Naive B cell (primary cell): ENCODE measurements at regions not wholly inside any gene's neighbourhood (a gene's known extent, or its start where the extent isn't known, plus 50 kb on each side); places are given as distances from the start of the nearest gene placed in this dataset.
A peak's percentile ranks its signal among the peaks of the same experiment; 100 is the strongest.

Experiments used
- ATAC-seq, 2 donors: fragments of 150-1000 bp; cut with Tn5 transposase; 2 replicates each; pipeline ENCODE4 v1.10.0; 2021; ENCODE audit warnings: low read depth in 2 of 2, mild to moderate bottlenecking in 2 of 2, moderate library complexity in 2 of 2
- DNase-seq: peaks from one replicate; pipeline ENCODE4 v3.0.0; 2022
- H3K27ac Mint-ChIP-seq, 6 donors: one replicate each; pipeline ENCODE4 v1.8.0; 2020 to 2022; ENCODE audit warnings: mild to moderate bottlenecking in 6 of 6, mixed read lengths in 6 of 6, moderate library complexity in 5 of 6, inconsistent platforms in 2 of 6
- H3K27me3 Mint-ChIP-seq, 3 donors: one replicate each; pipeline ENCODE4 v1.8.0; 2021 to 2022; ENCODE audit warnings: mixed read lengths in 3 of 3, mild to moderate bottlenecking in 1 of 3
- H3K36me3 Mint-ChIP-seq, 2 donors: one replicate each; pipeline ENCODE4 v1.8.0; 2020 to 2022; ENCODE audit warnings: mixed read lengths in 2 of 2, inconsistent platforms in 1 of 2, mild to moderate bottlenecking in 1 of 2
- H3K4me1 Mint-ChIP-seq, 3 donors: one replicate each; pipeline ENCODE4 v1.8.0; 2020 to 2022; ENCODE audit warnings: mixed read lengths in 3 of 3, inconsistent platforms in 1 of 3, mild to moderate bottlenecking in 1 of 3, moderate library complexity in 1 of 3
- H3K4me3 Mint-ChIP-seq, 8 donors: one replicate each; pipeline ENCODE4 v1.8.0; 2020 to 2022; ENCODE audit warnings: mild to moderate bottlenecking in 8 of 8, mixed read lengths in 8 of 8, moderate library complexity in 8 of 8, inconsistent platforms in 2 of 8
- H3K9me3 Mint-ChIP-seq, 7 donors: one replicate each; pipeline ENCODE4 v1.8.0; 2020 to 2022; ENCODE audit warnings: mixed read lengths in 7 of 7, mild to moderate bottlenecking in 5 of 7, inconsistent platforms in 2 of 7, moderate library complexity in 1 of 7

- Mint-ChIP-seq H3K36me3 (no peaks in the 10 kb centered on the region), H3K27me3 (peaks cover 0 to 16% (median 8%) of the 10 kb centered on the region in 3 donors), H3K27ac (no peak overlapping the region), H3K4me3 (no peak overlapping the region), H3K9me3 (peaks cover 2 to 13% (median 5%) of the 10 kb centered on the region in 7 donors), H3K4me1 (no peaks in the 10 kb centered on the region)
- no peak for ATAC-seq
- DNase-seq: no peak
Measured at GRCh38 chr9:87292449-87293191, 205.0 kb upstream of the DAPK1 start.

- no peak for DNase-seq
- H3K9me3 Mint-ChIP-seq: peaks cover 2 to 13% (median 5%) of the 10 kb centered on the region in 7 donors
- no peak overlapping the region for H3K27ac Mint-ChIP-seq
- H3K4me1 Mint-ChIP-seq: no peaks in the 10 kb centered on the region
- no peak for ATAC-seq
- H3K36me3 Mint-ChIP-seq: no peaks in the 10 kb centered on the region
- no peak overlapping the region for H3K4me3 Mint-ChIP-seq
- peaks cover 0 to 18% (median 8%) of the 10 kb centered on the region in 3 donors for H3K27me3 Mint-ChIP-seq
Measured at GRCh38 chr9:87294126-87294525, 203.5 kb upstream of the DAPK1 start.

GRCh38 chr9:87300915-87301314 is 196.8 kb upstream of the DAPK1 start:
- H3K4me1 Mint-ChIP-seq: no peaks in the 10 kb centered on the region
- ATAC-seq (no peak), DNase-seq (no peak)
- H3K4me3 Mint-ChIP-seq: no peak overlapping the region
- no peak overlapping the region for H3K27ac Mint-ChIP-seq
- H3K9me3 Mint-ChIP-seq: peaks cover 0 to 2% (median 0%) of the 10 kb centered on the region in 7 donors
- H3K36me3 Mint-ChIP-seq: no peaks in the 10 kb centered on the region
- peaks cover 0 to 19% (median under 1%) of the 10 kb centered on the region in 3 donors for H3K27me3 Mint-ChIP-seq

- DNase-seq: no peak
- Mint-ChIP-seq H3K4me1 (no peaks in the 10 kb centered on the region), H3K27ac (no peak overlapping the region), H3K4me3 (peak overlapping the region in 1 of 8 donors; percentile 35), H3K27me3 (peaks cover 0 to 19% (median 0%) of the 10 kb centered on the region in 3 donors), H3K9me3 (peaks cover 0 to 2% (median 0%) of the 10 kb centered on the region in 7 donors), H3K36me3 (no peaks in the 10 kb centered on the region)
- ATAC-seq: no peak
Measured at GRCh38 chr9:87301371-87301770, 196.3 kb upstream of the DAPK1 start.

GRCh38 chr9:87305151-87305550 is 192.5 kb upstream of the DAPK1 start:
- ATAC-seq (no peak), DNase-seq (no peak)
- Mint-ChIP-seq H3K9me3 (peaks cover 0 to 6% (median 0%) of the 10 kb centered on the region in 7 donors), H3K4me1 (no peaks in the 10 kb centered on the region), H3K27ac (no peak overlapping the region), H3K27me3 (peaks cover 4 to 13% (median 8%) of the 10 kb centered on the region in 3 donors), H3K36me3 (no peaks in the 10 kb centered on the region), H3K4me3 (no peak overlapping the region)

- H3K27me3 Mint-ChIP-seq: peaks cover 4 to 13% (median 8%) of the 10 kb centered on the region in 3 donors
- H3K4me1 Mint-ChIP-seq: no peaks in the 10 kb centered on the region
- H3K27ac Mint-ChIP-seq: no peak overlapping the region
- peaks cover 0 to 6% (median 0%) of the 10 kb centered on the region in 7 donors for H3K9me3 Mint-ChIP-seq
- H3K4me3 Mint-ChIP-seq: no peak overlapping the region
- no peaks in the 10 kb centered on the region for H3K36me3 Mint-ChIP-seq
- no peak for ATAC-seq
- no peak for DNase-seq
Measured at GRCh38 chr9:87306006-87306405, 191.7 kb upstream of the DAPK1 start.

- H3K27me3 Mint-ChIP-seq: peaks cover 4 to 9% (median 8%) of the 10 kb centered on the region in 3 donors
- DNase-seq: no peak
- no peak overlapping the region for H3K27ac Mint-ChIP-seq
- no peak for ATAC-seq
- no peak overlapping the region for H3K4me3 Mint-ChIP-seq
- H3K4me1 Mint-ChIP-seq: no peaks in the 10 kb centered on the region
- H3K9me3 Mint-ChIP-seq: peaks cover 0 to 10% (median 2%) of the 10 kb centered on the region in 7 donors
- H3K36me3 Mint-ChIP-seq: no peaks in the 10 kb centered on the region
Measured at GRCh38 chr9:87307848-87308247, 189.8 kb upstream of the DAPK1 start.

GRCh38 chr9:87309236-87309635 is 188.4 kb upstream of the DAPK1 start:
- Mint-ChIP-seq H3K4me1 (no peaks in the 10 kb centered on the region), H3K27me3 (peaks cover 4 to 8% (median 4%) of the 10 kb centered on the region in 3 donors), H3K27ac (no peak overlapping the region), H3K36me3 (no peaks in the 10 kb centered on the region), H3K4me3 (no peak overlapping the region), H3K9me3 (peaks cover 0 to 10% (median 2%) of the 10 kb centered on the region in 7 donors)
- DNase-seq (no peak), ATAC-seq (no peak)

GRCh38 chr9:87310827-87311523 is 186.7 kb upstream of the DAPK1 start:
- H3K27ac Mint-ChIP-seq: no peak overlapping the region
- ATAC-seq (no peak), DNase-seq (no peak)
- H3K9me3 Mint-ChIP-seq: peaks cover 2 to 10% (median 6%) of the 10 kb centered on the region in 7 donors
- no peaks in the 10 kb centered on the region for H3K4me1 Mint-ChIP-seq
- no peaks in the 10 kb centered on the region for H3K36me3 Mint-ChIP-seq
- H3K27me3 Mint-ChIP-seq: peaks cover 4 to 8% (median 4%) of the 10 kb centered on the region in 3 donors
- no peak overlapping the region for H3K4me3 Mint-ChIP-seq

- DNase-seq (no peak), ATAC-seq (no peak)
- H3K27me3 Mint-ChIP-seq: peaks cover 0 to 12% (median 6%) of the 10 kb centered on the region in 3 donors
- H3K4me3 Mint-ChIP-seq: no peak overlapping the region
- no peaks in the 10 kb centered on the region for H3K4me1 Mint-ChIP-seq
- no peak overlapping the region for H3K27ac Mint-ChIP-seq
- H3K9me3 Mint-ChIP-seq: peaks cover 0 to 8% (median 3%) of the 10 kb centered on the region in 7 donors
- no peaks in the 10 kb centered on the region for H3K36me3 Mint-ChIP-seq
Measured at GRCh38 chr9:87319656-87320055, 178.0 kb upstream of the DAPK1 start.

- ATAC-seq (no peak), DNase-seq (no peak)
- Mint-ChIP-seq H3K9me3 (peaks cover 0 to 8% (median 3%) of the 10 kb centered on the region in 7 donors), H3K36me3 (no peaks in the 10 kb centered on the region), H3K4me1 (no peaks in the 10 kb centered on the region), H3K27ac (no peak overlapping the region), H3K27me3 (peaks cover 0 to 12% (median 6%) of the 10 kb centered on the region in 3 donors), H3K4me3 (no peak overlapping the region)
Measured at GRCh38 chr9:87320146-87320884, 177.4 kb upstream of the DAPK1 start.

GRCh38 chr9:87322840-87323635 is 174.6 kb upstream of the DAPK1 start:
- H3K27me3 Mint-ChIP-seq: peaks cover 5 to 16% (median 10%) of the 10 kb centered on the region in 3 donors

GRCh38 chr9:87323928-87324327 is 173.7 kb upstream of the DAPK1 start:
- Mint-ChIP-seq H3K36me3 (no peaks in the 10 kb centered on the region), H3K4me3 (no peak overlapping the region), H3K4me1 (no peaks in the 10 kb centered on the region), H3K9me3 (peaks cover 0 to 4% (median 0%) of the 10 kb centered on the region in 7 donors), H3K27ac (peak overlapping the region in 2 of 6 donors; percentile 31 to 66), H3K27me3 (peaks cover 5 to 16% (median 10%) of the 10 kb centered on the region in 3 donors)
- DNase-seq: no peak
- ATAC-seq: no peak

More at GRCh38 chr9:87322840-87323635, 174.6 kb upstream of the DAPK1 start:
- no peak overlapping the region for H3K27ac Mint-ChIP-seq
- DNase-seq (no peak), ATAC-seq (no peak)
- H3K9me3 Mint-ChIP-seq: peaks cover 0 to 4% (median 0%) of the 10 kb centered on the region in 7 donors
- no peaks in the 10 kb centered on the region for H3K4me1 Mint-ChIP-seq
- no peak overlapping the region for H3K4me3 Mint-ChIP-seq
- H3K36me3 Mint-ChIP-seq: no peaks in the 10 kb centered on the region
